ENCODE measurements at regions not wholly inside any gene's neighbourhood (a gene's known extent, or its start where the extent isn't known, plus 50 kb on each side); places are given as distances from the start of the nearest gene placed in this dataset.

GRCh38 chr6:96468681-96469224 is 52.9 kb upstream of the UFL1 start:
- Histone ChIP-seq H2AFZ (ENCODE audit: low read depth, low read length) (no peak overlapping the region), H3K4me3 (replicated peaks in 1 of 3; ENCODE audit: insufficient read depth in 1 of 3, low read depth in 1 of 3, low read length in 3 of 3) (no peak overlapping the region), H3K27me3 (ENCODE audit: control insufficient read depth in 2 of 2, insufficient read depth in 2 of 2, low read length in 2 of 2) (no peaks in the 10 kb centered on the region), H3K9ac (replicated peaks; ENCODE audit: extremely low read depth, insufficient read depth, low read length) (no peak overlapping the region), H3K36me3 (ENCODE audit: control insufficient read depth in 2 of 2, extremely low read depth in 1 of 2, insufficient read depth in 2 of 2, low read length in 2 of 2) (no peaks in the 10 kb centered on the region), H4K20me1 (replicated peaks; ENCODE audit: control insufficient read depth, extremely low read depth, insufficient read depth, low read length) (no peaks in the 10 kb centered on the region), H3K9me1 (replicated peaks; ENCODE audit: control insufficient read depth, extremely low read depth, insufficient read depth, low read length) (no peaks in the 10 kb centered on the region), H3K79me2 (ENCODE audit: control insufficient read depth, insufficient read depth, low read length) (no peaks in the 10 kb centered on the region), H3K4me2 (ENCODE audit: insufficient read depth, low read length) (no peak overlapping the region), H3K27ac (ENCODE audit: insufficient read depth, low read depth, low read length) (no peak overlapping the region), H3K9me3 (replicated peaks; ENCODE audit: control insufficient read depth, insufficient read depth, low read length) (no peaks in the 10 kb centered on the region), H3K4me1 (ENCODE audit: control insufficient read depth, extremely low read depth, insufficient read depth, low read length) (no peaks in the 10 kb centered on the region)
- POLR2A ChIA-PET, result no interaction called here
- CTCF ChIA-PET, result no interaction called here
- intact Hi-C loops (cut with micrococcal nuclease) (no loop called here), dilution Hi-C loops (cut with MboI; ENCODE audit: extremely low pct_ligation_motif_present, low sequenced_read_pairs) (no loop called here)
- no TSS peak for BruUV-seq (replicated peaks)
- DNase-seq (ENCODE audit: low read depth, low spot score) (no peak), FAIRE-seq (no peak)
- TF ChIP-seq EZH2 (IDR thresholded peaks at IDR 0.05; ENCODE audit: borderline replicate concordance, low read depth, low read length, severe bottlenecking), result no peak
- no peak for TF ChIP-seq FOS (IDR thresholded peaks at IDR 0.05; ENCODE audit: borderline replicate concordance, insufficient read depth, low read length)
- TF ChIP-seq MYC (IDR thresholded peaks at IDR 0.05; ENCODE audit: low read depth, low read length), result no peak
- no peak for TF ChIP-seq GATA2 (IDR thresholded peaks at IDR 0.05; ENCODE audit: insufficient read depth, insufficient read length, low read depth, low read length)
- TF ChIP-seq POLR2A (IDR thresholded peaks at IDR 0.05; ENCODE audit: low read depth, low read length), result no peak
- no peak for TF ChIP-seq MAX (IDR thresholded peaks at IDR 0.05; ENCODE audit: insufficient read depth, insufficient read length)
- TF ChIP-seq, protein P1, sequence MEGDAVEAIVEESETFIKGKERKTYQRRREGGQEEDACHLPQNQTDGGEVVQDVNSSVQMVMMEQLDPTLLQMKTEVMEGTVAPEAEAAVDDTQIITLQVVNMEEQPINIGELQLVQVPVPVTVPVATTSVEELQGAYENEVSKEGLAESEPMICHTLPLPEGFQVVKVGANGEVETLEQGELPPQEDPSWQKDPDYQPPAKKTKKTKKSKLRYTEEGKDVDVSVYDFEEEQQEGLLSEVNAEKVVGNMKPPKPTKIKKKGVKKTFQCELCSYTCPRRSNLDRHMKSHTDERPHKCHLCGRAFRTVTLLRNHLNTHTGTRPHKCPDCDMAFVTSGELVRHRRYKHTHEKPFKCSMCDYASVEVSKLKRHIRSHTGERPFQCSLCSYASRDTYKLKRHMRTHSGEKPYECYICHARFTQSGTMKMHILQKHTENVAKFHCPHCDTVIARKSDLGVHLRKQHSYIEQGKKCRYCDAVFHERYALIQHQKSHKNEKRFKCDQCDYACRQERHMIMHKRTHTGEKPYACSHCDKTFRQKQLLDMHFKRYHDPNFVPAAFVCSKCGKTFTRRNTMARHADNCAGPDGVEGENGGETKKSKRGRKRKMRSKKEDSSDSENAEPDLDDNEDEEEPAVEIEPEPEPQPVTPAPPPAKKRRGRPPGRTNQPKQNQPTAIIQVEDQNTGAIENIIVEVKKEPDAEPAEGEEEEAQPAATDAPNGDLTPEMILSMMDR (IDR thresholded peaks at IDR 0.05; ENCODE audit: extremely low read depth in 1 of 2, insufficient read depth in 1 of 2, low read depth in 1 of 2, low read length in 2 of 2), result no peak
- no peak for TF ChIP-seq POLR2AphosphoS5 (IDR thresholded peaks at IDR 0.05; ENCODE audit: insufficient read depth, low read depth, low read length)
- no peak for TF ChIP-seq JUN (IDR thresholded peaks at IDR 0.05; ENCODE audit: borderline replicate concordance, insufficient read depth, insufficient read length, low read depth)
